ENCODE measurements at regions not wholly inside any gene's neighbourhood (a gene's known extent, or its start where the extent isn't known, plus 50 kb on each side); places are given as distances from the start of the nearest gene placed in this dataset.

DNA sequence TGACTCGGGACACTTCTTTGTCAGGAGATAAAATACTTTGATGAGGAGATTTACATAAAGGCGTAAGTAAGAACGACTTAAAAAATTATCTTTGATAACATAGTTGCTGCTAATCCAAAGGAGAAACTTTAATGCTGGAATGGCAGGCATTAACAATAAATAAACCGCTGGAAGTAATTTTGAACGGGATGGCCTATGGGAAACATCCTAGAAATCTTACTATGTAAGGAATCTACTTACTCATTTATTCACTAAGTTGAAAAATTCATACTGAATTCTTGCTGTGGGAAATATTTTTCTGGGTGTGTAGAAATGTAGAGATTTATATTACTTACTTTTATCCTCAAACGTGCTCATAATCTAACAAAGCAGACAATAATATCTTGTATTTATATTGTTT is 425.7 kb upstream of the ZFP42 start:
- no peaks in the 10 kb centered on the region for H3K27me3 ChIP-seq (ENCODE audit: control insufficient read depth, extremely low read depth, insufficient read depth, low read length)
- no peak for TF ChIP-seq EZH2 (IDR thresholded peaks at IDR 0.05; ENCODE audit: low read length)
- TF ChIP-seq, protein P1, sequence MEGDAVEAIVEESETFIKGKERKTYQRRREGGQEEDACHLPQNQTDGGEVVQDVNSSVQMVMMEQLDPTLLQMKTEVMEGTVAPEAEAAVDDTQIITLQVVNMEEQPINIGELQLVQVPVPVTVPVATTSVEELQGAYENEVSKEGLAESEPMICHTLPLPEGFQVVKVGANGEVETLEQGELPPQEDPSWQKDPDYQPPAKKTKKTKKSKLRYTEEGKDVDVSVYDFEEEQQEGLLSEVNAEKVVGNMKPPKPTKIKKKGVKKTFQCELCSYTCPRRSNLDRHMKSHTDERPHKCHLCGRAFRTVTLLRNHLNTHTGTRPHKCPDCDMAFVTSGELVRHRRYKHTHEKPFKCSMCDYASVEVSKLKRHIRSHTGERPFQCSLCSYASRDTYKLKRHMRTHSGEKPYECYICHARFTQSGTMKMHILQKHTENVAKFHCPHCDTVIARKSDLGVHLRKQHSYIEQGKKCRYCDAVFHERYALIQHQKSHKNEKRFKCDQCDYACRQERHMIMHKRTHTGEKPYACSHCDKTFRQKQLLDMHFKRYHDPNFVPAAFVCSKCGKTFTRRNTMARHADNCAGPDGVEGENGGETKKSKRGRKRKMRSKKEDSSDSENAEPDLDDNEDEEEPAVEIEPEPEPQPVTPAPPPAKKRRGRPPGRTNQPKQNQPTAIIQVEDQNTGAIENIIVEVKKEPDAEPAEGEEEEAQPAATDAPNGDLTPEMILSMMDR (optimal IDR thresholded peaks at IDR 0.05 in 1 of 3, IDR thresholded peaks at IDR 0.05 in 1 of 3, conservative IDR thresholded peaks at IDR 0.05 in 1 of 3; ENCODE audit: extremely low read depth in 1 of 3, insufficient read depth in 2 of 3, low read length in 3 of 3), result no peak
- H4K20me1 ChIP-seq (ENCODE audit: control insufficient read depth, extremely low read depth, insufficient read depth, low read length), result no peaks in the 10 kb centered on the region
- no peak overlapping the region for H3K27ac ChIP-seq (ENCODE audit: control insufficient read depth, insufficient read depth, low read length)
- H3K9me3 ChIP-seq (ENCODE audit: control insufficient read depth, low read depth, low read length), result no peaks in the 10 kb centered on the region
- H3K4me2 ChIP-seq (ENCODE audit: control insufficient read depth, extremely low read depth, insufficient read depth, low read depth, low read length), result no peak overlapping the region
- no peaks in the 10 kb centered on the region for H3K36me3 ChIP-seq (ENCODE audit: control insufficient read depth in 2 of 2, extremely low read depth in 1 of 2, insufficient read depth in 2 of 2, low read length in 2 of 2)
- FAIRE-seq (no peak), DNase-seq (ENCODE audit: low read depth, low spot score) (no peak)
- dilution Hi-C loops (cut with MboI; ENCODE audit: extremely low pct_ligation_motif_present, low sequenced_read_pairs), result no loop called here
- no peaks in the 10 kb centered on the region for H3K79me2 ChIP-seq (ENCODE audit: control insufficient read depth, insufficient read depth, low read length)
- H3K4me1 ChIP-seq (ENCODE audit: control insufficient read depth, extremely low read depth, insufficient read depth, low read length), result no peaks in the 10 kb centered on the region
- no peak overlapping the region for H2AFZ ChIP-seq (ENCODE audit: control insufficient read depth, low read length)
- no peak overlapping the region for H3K4me3 ChIP-seq (ENCODE audit: control insufficient read depth in 2 of 3, extremely low read depth in 1 of 3, insufficient read depth in 2 of 3, low read depth in 1 of 3, low read length in 3 of 3)
- H3K9ac ChIP-seq (ENCODE audit: control insufficient read depth, extremely low read depth, insufficient read depth, low read length), result no peak overlapping the region
- H3K9me1 ChIP-seq (ENCODE audit: control insufficient read depth, extremely low read depth, insufficient read depth, low read length), result no peaks in the 10 kb centered on the region

DNA sequence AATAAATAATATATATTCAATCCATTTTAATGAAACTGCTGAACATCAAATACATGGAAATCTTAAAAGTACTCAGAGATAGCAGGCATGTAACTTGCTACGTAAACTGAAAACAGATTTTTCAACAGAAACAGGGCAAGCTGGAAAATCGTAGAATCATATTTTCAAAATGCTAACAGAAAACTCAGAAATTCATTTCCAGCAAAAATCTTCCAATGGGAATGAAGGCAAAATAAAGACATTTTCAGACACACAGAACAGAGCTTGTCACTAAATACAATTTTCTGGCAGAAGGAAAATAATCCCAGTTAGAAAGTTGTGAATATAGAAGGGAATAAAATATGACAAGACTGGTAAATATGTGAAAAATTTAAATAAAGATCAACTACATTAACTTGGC is 419.9 kb upstream of the ZFP42 start:
- Histone ChIP-seq H4K20me1 (ENCODE audit: control insufficient read depth, extremely low read depth, insufficient read depth, low read length) (no peaks in the 10 kb centered on the region), H3K9me1 (ENCODE audit: control insufficient read depth, extremely low read depth, insufficient read depth, low read length) (no peaks in the 10 kb centered on the region), H3K4me1 (ENCODE audit: control insufficient read depth, extremely low read depth, insufficient read depth, low read length) (no peaks in the 10 kb centered on the region), H3K79me2 (ENCODE audit: control insufficient read depth, insufficient read depth, low read length) (no peaks in the 10 kb centered on the region), H3K9ac (ENCODE audit: control insufficient read depth, extremely low read depth, insufficient read depth, low read length) (no peak overlapping the region), H3K9me3 (ENCODE audit: control insufficient read depth, low read depth, low read length) (no peaks in the 10 kb centered on the region), H3K27me3 (ENCODE audit: control insufficient read depth, extremely low read depth, insufficient read depth, low read length) (no peaks in the 10 kb centered on the region), H3K36me3 (ENCODE audit: control insufficient read depth in 2 of 2, extremely low read depth in 1 of 2, insufficient read depth in 2 of 2, low read length in 2 of 2) (no peaks in the 10 kb centered on the region), H3K27ac (ENCODE audit: control insufficient read depth, insufficient read depth, low read length) (no peak overlapping the region), H3K4me3 (ENCODE audit: control insufficient read depth in 2 of 3, extremely low read depth in 1 of 3, insufficient read depth in 2 of 3, low read depth in 1 of 3, low read length in 3 of 3) (no peak overlapping the region), H2AFZ (ENCODE audit: control insufficient read depth, low read length) (no peak overlapping the region), H3K4me2 (ENCODE audit: control insufficient read depth, extremely low read depth, insufficient read depth, low read depth, low read length) (no peak overlapping the region)
- dilution Hi-C loops (cut with MboI; ENCODE audit: extremely low pct_ligation_motif_present, low sequenced_read_pairs), result no loop called here
- DNase-seq (ENCODE audit: low read depth, low spot score) (no peak), FAIRE-seq (no peak)
- TF ChIP-seq, protein P1 (optimal IDR thresholded peaks at IDR 0.05 in 1 of 3, IDR thresholded peaks at IDR 0.05 in 1 of 3, conservative IDR thresholded peaks at IDR 0.05 in 1 of 3; ENCODE audit: extremely low read depth in 1 of 3, insufficient read depth in 2 of 3, low read length in 3 of 3), result no peak
